Right hindlimb (tissue), 1 donor: ENCODE measurements at regions not wholly inside any gene's neighbourhood (a gene's known extent, or its start where the extent isn't known, plus 50 kb on each side); places are given as distances from the start of the nearest gene placed in this dataset.
"Not testable (repeated sequence)": the region's sequence is repeated elsewhere in the genome, so short reads cannot be mapped to it uniquely, and the experiment has no call there.

ENCODE experiments used
- DNase-seq: peaks from one replicate; pipeline ENCODE4 v3.0.0-alpha.2; 2018

GRCh38 chr13:75175575-75175974 is 306.4 kb downstream of the TBC1D4 start:
- DNase-seq = no peak

GRCh38 chr13:75175097-75175496 is 306.9 kb downstream of the TBC1D4 start:
- not testable (repeated sequence) for DNase-seq

GRCh38 chr13:75174481-75174880 is 307.5 kb downstream of the TBC1D4 start:
- DNase-seq = no peak

GRCh38 chr13:75173457-75174356 is 308.3 kb downstream of the TBC1D4 start:
- no peak for DNase-seq

- DNase-seq = no peak
Measured at GRCh38 chr13:75170311-75170710, 311.7 kb downstream of the TBC1D4 start.

GRCh38 chr13:75165543-75166230 is 316.3 kb downstream of the TBC1D4 start:
- DNase-seq = no peak

GRCh38 chr13:75161804-75162203 is 320.2 kb downstream of the TBC1D4 start:
- DNase-seq = no peak

GRCh38 chr13:75160984-75161383 is 321.0 kb downstream of the TBC1D4 start:
- no peak for DNase-seq

GRCh38 chr13:75154331-75154730 is 327.6 kb downstream of the TBC1D4 start:
- DNase-seq = no peak

GRCh38 chr13:75153834-75154233 is 328.1 kb downstream of the TBC1D4 start:
- DNase-seq = no peak

GRCh38 chr13:75153386-75153785 is 328.6 kb downstream of the TBC1D4 start:
- DNase-seq = no peak

- no peak for DNase-seq
Measured at GRCh38 chr13:75151081-75151643, 330.8 kb downstream of the TBC1D4 start.

- no peak for DNase-seq
Measured at GRCh38 chr13:75149776-75150175, 332.2 kb downstream of the TBC1D4 start.

GRCh38 chr13:75147946-75148345 is 334.0 kb downstream of the TBC1D4 start:
- no peak for DNase-seq

GRCh38 chr13:75146436-75146835 is 335.5 kb downstream of the TBC1D4 start:
- DNase-seq = no peak

GRCh38 chr13:75145927-75146326 is 336.0 kb downstream of the TBC1D4 start:
- no peak for DNase-seq

- no peak for DNase-seq
Measured at GRCh38 chr13:75139291-75139690, 342.7 kb downstream of the TBC1D4 start.

GRCh38 chr13:75137911-75138571 is 343.9 kb downstream of the TBC1D4 start:
- no peak for DNase-seq

- no peak for DNase-seq
Measured at GRCh38 chr13:75136151-75136550, 345.8 kb downstream of the TBC1D4 start.

GRCh38 chr13:75135325-75135825 is 346.6 kb downstream of the TBC1D4 start:
- no peak for DNase-seq

- DNase-seq = no peak
Measured at GRCh38 chr13:75132701-75133695, 349.0 kb downstream of the TBC1D4 start.

- DNase-seq = no peak
Measured at GRCh38 chr13:75129331-75129730, 352.6 kb downstream of the TBC1D4 start.
